HFF-Myc (cell line): ENCODE measurements at regions not wholly inside any gene's neighbourhood (a gene's known extent, or its start where the extent isn't known, plus 50 kb on each side); places are given as distances from the start of the nearest gene placed in this dataset.
A peak's percentile ranks its signal among the peaks of the same experiment; 100 is the strongest.

Experiments
- DNase-seq: peaks from one replicate; pipeline ENCODE4 v3.0.0-alpha.2; 2011; ENCODE audit warnings: low read depth; ENCODE audit errors: extremely low read depth
- H3K4me3 ChIP-seq: replicated peaks from 2 replicates; pipeline ENCODE4 v1.5.1; 2011; ENCODE audit warnings: low read depth, mild to moderate bottlenecking, control low read depth, low read length
- TF ChIP-seq, protein P1 (sequence below): IDR thresholded peaks from 2 replicates; pipeline ENCODE4 v1.5.1; 2012; ENCODE audit warnings: mild to moderate bottlenecking, low read depth, low read length, control low read depth; ENCODE audit errors: missing control alignments

DNA sequence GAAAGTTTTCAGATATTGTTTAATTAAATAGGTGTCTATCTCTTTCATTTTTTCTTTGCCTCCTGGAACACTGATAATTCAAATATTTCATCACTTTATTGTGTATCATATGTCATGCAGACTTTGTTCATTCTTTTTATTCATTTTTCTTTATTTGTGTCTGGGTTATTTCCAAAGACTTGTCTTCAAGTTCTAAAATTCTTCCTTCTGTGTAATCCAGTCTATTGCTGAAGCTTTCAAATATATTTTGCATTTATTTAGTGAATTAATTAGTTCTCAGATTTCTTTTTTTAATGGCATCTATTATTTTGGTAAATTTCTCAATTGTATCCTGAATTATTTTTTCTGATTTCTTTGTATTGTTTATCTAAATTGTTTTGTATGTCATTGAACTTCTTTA lies 70.1 kb downstream of the ZNF330 start:
- H3K4me3 ChIP-seq = no peak overlapping the region
- no peak for DNase-seq
- TF ChIP-seq, protein P1, sequence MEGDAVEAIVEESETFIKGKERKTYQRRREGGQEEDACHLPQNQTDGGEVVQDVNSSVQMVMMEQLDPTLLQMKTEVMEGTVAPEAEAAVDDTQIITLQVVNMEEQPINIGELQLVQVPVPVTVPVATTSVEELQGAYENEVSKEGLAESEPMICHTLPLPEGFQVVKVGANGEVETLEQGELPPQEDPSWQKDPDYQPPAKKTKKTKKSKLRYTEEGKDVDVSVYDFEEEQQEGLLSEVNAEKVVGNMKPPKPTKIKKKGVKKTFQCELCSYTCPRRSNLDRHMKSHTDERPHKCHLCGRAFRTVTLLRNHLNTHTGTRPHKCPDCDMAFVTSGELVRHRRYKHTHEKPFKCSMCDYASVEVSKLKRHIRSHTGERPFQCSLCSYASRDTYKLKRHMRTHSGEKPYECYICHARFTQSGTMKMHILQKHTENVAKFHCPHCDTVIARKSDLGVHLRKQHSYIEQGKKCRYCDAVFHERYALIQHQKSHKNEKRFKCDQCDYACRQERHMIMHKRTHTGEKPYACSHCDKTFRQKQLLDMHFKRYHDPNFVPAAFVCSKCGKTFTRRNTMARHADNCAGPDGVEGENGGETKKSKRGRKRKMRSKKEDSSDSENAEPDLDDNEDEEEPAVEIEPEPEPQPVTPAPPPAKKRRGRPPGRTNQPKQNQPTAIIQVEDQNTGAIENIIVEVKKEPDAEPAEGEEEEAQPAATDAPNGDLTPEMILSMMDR = no peak

- H3K4me3 ChIP-seq = no peak overlapping the region
- DNase-seq = no peak
- TF ChIP-seq, protein P1 = no peak
Measured at GRCh38 chr4:141294306-141294705, 73.6 kb downstream of the ZNF330 start.

DNA sequence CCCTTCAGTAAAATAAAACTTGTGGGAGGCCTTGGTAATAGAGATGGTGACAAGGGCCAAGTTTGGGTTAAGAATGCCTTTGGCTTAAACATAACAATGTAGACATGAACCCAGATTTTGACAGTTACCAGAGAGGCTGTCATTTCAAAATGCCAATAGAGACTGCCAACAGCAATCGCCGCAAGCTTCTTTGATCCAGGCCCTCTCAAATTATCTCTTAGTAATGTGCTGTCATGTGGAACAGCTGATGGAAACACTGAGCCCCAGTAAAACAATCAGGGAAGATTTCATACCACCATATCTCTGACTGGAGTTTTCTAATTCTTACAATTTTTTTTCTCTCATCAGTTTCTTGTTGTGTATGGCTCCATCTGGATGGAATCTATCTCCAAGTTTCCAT lies 80.5 kb downstream of the ZNF330 start:
- DNase-seq = no peak
- H3K4me3 ChIP-seq = no peak overlapping the region
- TF ChIP-seq, protein P1 = no peak

DNA sequence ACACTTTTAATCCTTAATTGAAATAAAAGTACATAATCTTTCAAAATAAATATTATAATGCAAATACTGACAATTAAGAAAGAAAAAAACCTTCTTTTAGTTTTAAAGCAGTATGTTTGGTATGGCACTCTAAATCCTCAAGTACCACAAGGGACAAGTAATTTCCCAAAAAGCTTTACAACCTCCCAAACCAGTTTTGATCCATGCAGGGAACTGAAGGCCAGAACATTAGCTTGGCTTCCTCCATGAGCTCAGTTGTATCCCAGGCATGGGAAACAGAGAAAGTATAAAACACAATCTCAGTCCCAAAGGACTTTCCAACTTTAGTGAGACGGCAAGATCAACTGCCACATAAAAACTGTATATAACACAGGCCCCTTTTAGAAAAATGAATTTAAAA lies 82.2 kb downstream of the ZNF330 start:
- TF ChIP-seq, protein P1 = no peak
- H3K4me3 ChIP-seq = no peak overlapping the region
- no peak for DNase-seq

GRCh38 chr4:141304346-141304745 lies 83.7 kb downstream of the ZNF330 start:
- TF ChIP-seq, protein P1 = no peak
- no peak overlapping the region for H3K4me3 ChIP-seq
- no peak for DNase-seq

DNA sequence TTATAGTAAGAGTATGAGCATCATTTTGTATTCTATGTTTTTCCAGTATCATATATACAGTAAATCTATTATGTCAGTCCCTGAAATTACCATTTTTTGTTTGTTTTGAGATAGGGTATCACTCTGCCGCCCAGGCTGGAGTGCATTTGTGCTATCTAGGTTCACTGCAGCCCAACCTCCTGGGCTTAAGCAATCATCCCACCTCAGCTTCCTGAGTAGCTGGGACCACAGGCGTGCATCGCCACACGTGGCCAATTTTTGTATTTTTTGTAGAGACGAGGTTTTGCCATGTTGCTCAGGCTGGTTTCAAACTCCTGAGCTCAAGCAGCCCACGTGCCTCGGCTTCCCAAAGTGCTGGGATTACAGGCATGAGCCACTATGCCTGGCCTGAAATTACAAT lies 85.6 kb downstream of the ZNF330 start:
- TF ChIP-seq, protein P1 = no peak
- no peak overlapping the region for H3K4me3 ChIP-seq
- DNase-seq = no peak

DNA sequence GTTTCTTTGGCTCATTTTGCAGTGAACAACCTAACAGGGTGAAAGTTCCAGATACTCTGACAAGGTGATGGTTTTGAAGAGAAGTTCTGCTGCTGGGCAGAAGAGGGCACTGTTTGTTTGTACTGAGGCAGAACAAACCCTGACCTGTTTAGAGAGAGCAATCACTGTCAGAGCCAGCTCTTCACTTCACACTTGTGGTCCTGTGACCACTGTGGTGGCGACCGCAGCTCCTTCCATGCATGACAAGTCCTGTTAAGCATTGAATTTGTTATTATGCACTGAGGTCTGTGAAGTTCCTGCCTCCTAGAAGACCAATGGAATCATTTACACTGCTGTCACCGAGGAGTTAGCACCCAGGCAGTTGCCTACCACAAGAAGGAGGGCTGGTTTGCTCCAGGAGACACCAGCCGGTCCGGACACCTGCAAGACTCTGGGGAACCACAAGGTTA lies 86.6 kb downstream of the ZNF330 start:
- no peak overlapping the region for H3K4me3 ChIP-seq
- peak; percentile 58 for DNase-seq
- TF ChIP-seq, protein P1 = peak; percentile 56
